Mucosa of descending colon (tissue), 3 donors: ENCODE measurements at regions not wholly inside any gene's neighbourhood (a gene's known extent, or its start where the extent isn't known, plus 50 kb on each side); places are given as distances from the start of the nearest gene placed in this dataset.

ENCODE experiments used
- ATAC-seq: fragments of 200-7000 bp; cut with Tn5 transposase; one replicate; pipeline ENCODE4 v1.9.1; 2020; ENCODE audit warnings: mild to moderate bottlenecking, moderate library complexity
- DNase-seq, 3 donors: peaks; one replicate each; pipeline ENCODE4 v3.0.0-alpha.2; 2020
- H3K36me3 ChIP-seq: fragments of 200-600 bp; one replicate; pipeline ENCODE4 v1.8.0; 2021; ENCODE audit warnings: low read depth, mild to moderate bottlenecking
- H3K4me1 ChIP-seq: fragments of 200-600 bp; one replicate; pipeline ENCODE4 v1.8.0; 2021; ENCODE audit warnings: low read depth, mild to moderate bottlenecking
- H3K4me3 ChIP-seq: fragments of 200-600 bp; one replicate; pipeline ENCODE4 v1.8.0; 2021; ENCODE audit warnings: mild to moderate bottlenecking
- H3K9me3 ChIP-seq: fragments of 200-600 bp; one replicate; pipeline ENCODE4 v1.8.0; 2021; ENCODE audit warnings: mild to moderate bottlenecking
- intact Hi-C, 2 donors: fragments of 100-400 bp; cut with DNase I in 1 of 2; cut with micrococcal nuclease in 1 of 2; formaldehyde crosslinking; loops; one replicate each; pipeline versions ENCODE4 v1.11.0 to v1.11.1; 2022; cut with DNase I, micrococcal nuclease
- TF ChIP-seq, protein P1 (sequence below): fragments of 200-600 bp; IDR thresholded peaks from one replicate; pipeline ENCODE4 v1.8.0; 2022; ENCODE audit warnings: antibody characterized with exemption, mild to moderate bottlenecking
- donor health status: DM: no; HTN: no; CAD: no; lungs with moderate emphysema.
- donor health status: DM: no; HTN: no; CAD: no.
- donor health status: DM: no; HTN: yes; CAD: no.

DNA sequence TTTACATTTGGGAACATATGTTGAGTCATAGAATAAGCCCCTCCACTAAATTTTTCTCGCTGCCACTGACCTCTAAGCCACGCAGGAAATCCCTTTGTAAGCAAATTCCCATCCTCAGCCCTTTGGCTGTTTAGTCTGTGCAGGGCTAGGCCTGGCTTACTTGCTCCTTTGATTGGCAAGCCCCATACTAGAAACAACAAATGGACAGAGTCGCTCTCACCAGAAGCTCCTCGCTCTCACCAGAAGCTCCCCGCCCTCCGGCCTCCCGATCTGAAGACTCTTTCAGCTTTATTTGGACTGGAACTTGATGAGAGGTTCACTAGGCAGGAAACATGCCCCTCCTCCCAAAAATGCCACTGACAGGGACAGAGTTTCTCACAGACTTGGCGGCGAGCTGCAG, 149.2 kb upstream of the EXOC2 start:
- H3K36me3 ChIP-seq: no peaks in the 10 kb centered on the region
- ATAC-seq (peak; percentile 25), DNase-seq (peak in 2 of 3 donors; percentile 20 to 26)
- TF ChIP-seq, protein P1, sequence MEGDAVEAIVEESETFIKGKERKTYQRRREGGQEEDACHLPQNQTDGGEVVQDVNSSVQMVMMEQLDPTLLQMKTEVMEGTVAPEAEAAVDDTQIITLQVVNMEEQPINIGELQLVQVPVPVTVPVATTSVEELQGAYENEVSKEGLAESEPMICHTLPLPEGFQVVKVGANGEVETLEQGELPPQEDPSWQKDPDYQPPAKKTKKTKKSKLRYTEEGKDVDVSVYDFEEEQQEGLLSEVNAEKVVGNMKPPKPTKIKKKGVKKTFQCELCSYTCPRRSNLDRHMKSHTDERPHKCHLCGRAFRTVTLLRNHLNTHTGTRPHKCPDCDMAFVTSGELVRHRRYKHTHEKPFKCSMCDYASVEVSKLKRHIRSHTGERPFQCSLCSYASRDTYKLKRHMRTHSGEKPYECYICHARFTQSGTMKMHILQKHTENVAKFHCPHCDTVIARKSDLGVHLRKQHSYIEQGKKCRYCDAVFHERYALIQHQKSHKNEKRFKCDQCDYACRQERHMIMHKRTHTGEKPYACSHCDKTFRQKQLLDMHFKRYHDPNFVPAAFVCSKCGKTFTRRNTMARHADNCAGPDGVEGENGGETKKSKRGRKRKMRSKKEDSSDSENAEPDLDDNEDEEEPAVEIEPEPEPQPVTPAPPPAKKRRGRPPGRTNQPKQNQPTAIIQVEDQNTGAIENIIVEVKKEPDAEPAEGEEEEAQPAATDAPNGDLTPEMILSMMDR: no peak
- intact Hi-C loops: no loop called here
- H3K4me1 ChIP-seq: no peaks in the 10 kb centered on the region
- H3K4me3 ChIP-seq: no peak overlapping the region
- peaks cover 4% of the 10 kb centered on the region for H3K9me3 ChIP-seq

DNA sequence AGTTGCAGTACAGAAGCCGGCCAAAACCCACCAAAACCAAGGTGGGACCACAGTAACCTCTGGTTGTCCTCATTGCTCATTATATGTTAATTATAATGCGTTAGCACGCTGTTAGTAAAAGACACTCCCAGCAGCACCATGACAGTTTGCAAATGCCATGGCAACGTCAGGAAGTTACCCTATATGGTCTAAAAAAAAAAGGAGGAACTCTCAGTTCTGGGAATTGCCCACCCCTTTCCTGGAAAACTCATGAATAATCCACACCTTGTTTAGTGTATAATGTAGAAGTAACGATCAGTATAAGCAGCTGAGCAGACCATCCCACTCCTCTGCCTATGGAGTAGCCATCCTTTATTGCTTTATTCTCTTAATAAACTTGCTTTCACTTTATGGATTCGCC, 148.6 kb upstream of the EXOC2 start:
- Histone ChIP-seq H3K4me1 (no peaks in the 10 kb centered on the region), H3K36me3 (no peaks in the 10 kb centered on the region), H3K9me3 (peaks cover 4% of the 10 kb centered on the region), H3K4me3 (no peak overlapping the region)
- TF ChIP-seq, protein P1: no peak
- intact Hi-C loops: no loop called here
- no peak for DNase-seq
- no peak for ATAC-seq

DNA sequence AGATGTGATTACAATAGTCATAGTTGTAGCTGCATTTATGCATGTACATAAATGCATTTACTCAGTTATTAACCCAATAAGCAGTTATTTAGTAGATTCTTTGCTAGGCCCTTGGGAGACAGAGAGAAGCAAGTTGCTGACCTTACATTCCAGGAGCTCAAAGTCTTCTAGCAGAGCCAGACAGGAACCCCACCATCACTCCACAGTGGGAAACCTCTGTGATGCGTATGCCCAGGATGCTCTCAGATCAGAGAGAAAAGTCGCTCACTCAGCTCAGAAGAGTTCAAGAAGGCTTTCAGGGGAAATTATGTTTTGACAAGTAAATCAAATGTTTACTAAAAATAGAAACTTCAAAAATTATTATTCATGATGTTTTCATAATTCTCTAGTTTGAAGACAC, 146.3 kb upstream of the EXOC2 start:
- peaks cover 4% of the 10 kb centered on the region for H3K9me3 ChIP-seq
- no peaks in the 10 kb centered on the region for H3K4me1 ChIP-seq
- H3K36me3 ChIP-seq: no peaks in the 10 kb centered on the region
- no peak overlapping the region for H3K4me3 ChIP-seq
- intact Hi-C loops: no loop called here
- TF ChIP-seq, protein P1: no peak
- DNase-seq (no peak), ATAC-seq (no peak)

DNA sequence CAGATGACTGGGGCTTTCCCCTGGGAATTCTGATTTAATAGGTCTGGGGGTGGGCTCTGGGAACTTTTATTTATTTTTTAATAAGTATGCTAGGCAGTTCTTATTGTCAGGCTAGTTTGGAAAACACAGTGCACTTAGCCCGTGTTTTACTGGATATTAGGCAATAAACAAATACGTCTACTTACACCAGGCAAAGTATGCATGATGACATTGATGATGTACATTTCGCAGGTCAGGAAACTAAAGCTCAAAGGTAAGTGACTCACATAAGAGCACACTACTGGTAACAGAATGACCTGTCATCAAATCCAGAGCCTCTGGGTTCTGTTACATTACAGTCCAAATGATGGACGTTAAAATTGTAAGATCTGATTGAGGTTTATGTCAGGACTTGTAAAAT, 144.4 kb upstream of the EXOC2 start:
- ATAC-seq (no peak), DNase-seq (no peak)
- Histone ChIP-seq H3K4me3 (no peak overlapping the region), H3K4me1 (no peaks in the 10 kb centered on the region), H3K9me3 (peaks cover 4% of the 10 kb centered on the region), H3K36me3 (no peaks in the 10 kb centered on the region)
- intact Hi-C loops: no loop called here
- TF ChIP-seq, protein P1: no peak

DNA sequence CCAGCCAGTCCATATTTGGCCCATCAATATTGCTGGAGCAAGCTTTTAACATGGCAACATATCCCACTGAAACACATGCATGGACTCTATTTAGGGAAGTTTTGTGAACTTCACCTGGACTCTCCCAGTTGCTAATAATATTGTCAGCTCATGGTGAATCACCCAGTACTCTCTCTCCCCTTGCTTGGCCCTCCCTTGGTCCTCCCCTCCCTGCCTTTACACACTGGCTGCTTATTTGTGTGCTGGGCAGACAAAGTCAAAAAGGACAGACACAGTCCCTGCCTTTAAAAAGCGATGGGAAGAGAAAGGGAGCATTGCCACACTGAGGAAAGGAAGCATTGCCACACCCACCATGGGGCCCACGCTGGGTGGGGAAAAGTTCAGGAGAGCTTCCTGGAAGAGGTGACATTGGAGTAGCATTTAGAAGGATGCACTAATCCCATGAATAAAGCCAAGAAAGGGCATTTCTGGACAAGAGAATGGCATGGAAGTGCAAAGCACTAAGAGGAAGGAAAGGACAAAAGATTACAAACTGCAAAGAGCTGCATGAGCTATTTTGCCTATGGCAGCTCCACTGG, 143.4 kb upstream of the EXOC2 start:
- DNase-seq: no peak
- TF ChIP-seq, protein P1: no peak
- intact Hi-C loops: no loop called here
- H3K9me3 ChIP-seq: peaks cover 4% of the 10 kb centered on the region
- no peak overlapping the region for H3K4me3 ChIP-seq
- no peak for ATAC-seq
- H3K36me3 ChIP-seq: no peaks in the 10 kb centered on the region
- H3K4me1 ChIP-seq: no peaks in the 10 kb centered on the region
